CD4-positive, alpha-beta T cell treated with Interleukin-2 at 100 ng/mL for 4 hours (primary cell): ENCODE measurements at regions not wholly inside any gene's neighbourhood (a gene's known extent, or its start where the extent isn't known, plus 50 kb on each side); places are given as distances from the start of the nearest gene placed in this dataset.
"Not testable (repeated sequence)": the region's sequence is repeated elsewhere in the genome, so short reads cannot be mapped to it uniquely, and the experiment has no call there.

ENCODE experiments used
- DNase-seq: peaks from one replicate; pipeline ENCODE4 v3.0.0-alpha.2; 2020; ENCODE audit warnings: low spot score

GRCh38 chr11:34001557-34002064 lies 49.9 kb upstream of the CAPRIN1 start:
- DNase-seq = no peak

- no peak for DNase-seq
Measured at GRCh38 chr11:33999393-33999792, 52.1 kb upstream of the CAPRIN1 start.

- DNase-seq = no peak
Measured at GRCh38 chr11:33997584-33998251, 53.8 kb upstream of the CAPRIN1 start.

GRCh38 chr11:33996498-33997454 lies 54.8 kb upstream of the CAPRIN1 start:
- peak; percentile 83 for DNase-seq

- no peak for DNase-seq
Measured at GRCh38 chr11:33994937-33995336, 56.6 kb upstream of the CAPRIN1 start.

GRCh38 chr11:33991136-33991535 lies 60.4 kb upstream of the CAPRIN1 start:
- DNase-seq = not testable (repeated sequence)

- DNase-seq = not testable (repeated sequence)
Measured at GRCh38 chr11:33990131-33990530, 61.4 kb upstream of the CAPRIN1 start.

GRCh38 chr11:33989461-33989860 lies 62.1 kb upstream of the CAPRIN1 start:
- DNase-seq = no peak

- no peak for DNase-seq
Measured at GRCh38 chr11:33988586-33989370, 62.8 kb upstream of the CAPRIN1 start.

- DNase-seq = peak; percentile 76
Measured at GRCh38 chr11:33987975-33988580, 63.5 kb upstream of the CAPRIN1 start.

GRCh38 chr11:33987545-33987944 lies 64.0 kb upstream of the CAPRIN1 start:
- DNase-seq = no peak

- not testable (repeated sequence) for DNase-seq
Measured at GRCh38 chr11:33986597-33987501, 64.7 kb upstream of the CAPRIN1 start.

GRCh38 chr11:33984682-33985389 lies 66.7 kb upstream of the CAPRIN1 start:
- DNase-seq = no peak

- no peak for DNase-seq
Measured at GRCh38 chr11:33982661-33983060, 68.9 kb upstream of the CAPRIN1 start.

- DNase-seq = no peak
Measured at GRCh38 chr11:33980897-33981296, 70.6 kb upstream of the CAPRIN1 start.

GRCh38 chr11:33978376-33978775 lies 73.2 kb upstream of the CAPRIN1 start:
- no peak for DNase-seq

- DNase-seq = no peak
Measured at GRCh38 chr11:33977676-33978075, 73.9 kb upstream of the CAPRIN1 start.

GRCh38 chr11:33976495-33977199 lies 74.9 kb upstream of the CAPRIN1 start:
- DNase-seq = no peak

- DNase-seq = no peak
Measured at GRCh38 chr11:33974804-33975203, 76.7 kb upstream of the CAPRIN1 start.
